WTC11 (cell line): ENCODE measurements at regions not wholly inside any gene's neighbourhood (a gene's known extent, or its start where the extent isn't known, plus 50 kb on each side); places are given as distances from the start of the nearest gene placed in this dataset.

Experiments used
- ATAC-seq: fragments of 200-7000 bp; cut with Tn5 transposase; 2 replicates; pipeline ENCODE4 v1.10.0; 2021; ENCODE audit warnings: mild to moderate bottlenecking, moderate library complexity
- CTCF ChIA-PET: fragments of 300-600 bp; sonication (Branson Sonifier 250); formaldehyde crosslinking; loops from one replicate; lab custom pipeline; 2021; ENCODE audit warnings: antibody characterized with exemption; lab: Charles Lee
- POLR2A ChIA-PET: fragments of 350-600 bp; sonication (Branson Sonifier 250); formaldehyde crosslinking; loops from one replicate; lab custom pipeline; 2021; ENCODE audit warnings: antibody characterized with exemption; lab: Charles Lee
- DNase-seq: peaks from one replicate; pipeline ENCODE4 v3.0.0; 2021; ENCODE audit warnings: low spot score
- H3K27ac Mint-ChIP-seq: 2 replicates; pipeline ENCODE4 v1.8.0; 2021; ENCODE audit warnings: mixed read lengths
- H3K27me3 Mint-ChIP-seq: 2 replicates; pipeline ENCODE4 v1.8.0; 2021; ENCODE audit warnings: low read depth, mild to moderate bottlenecking, moderate library complexity, mixed read lengths
- H3K36me3 Mint-ChIP-seq: 2 replicates; pipeline ENCODE4 v1.8.0; 2021; ENCODE audit warnings: mixed read lengths
- H3K4me1 Mint-ChIP-seq: 2 replicates; pipeline ENCODE4 v1.8.0; 2022; ENCODE audit warnings: mixed read lengths
- H3K4me3 Mint-ChIP-seq: 2 replicates; pipeline ENCODE4 v1.8.0; 2021; ENCODE audit warnings: mild to moderate bottlenecking, moderate library complexity, mixed read lengths
- H3K9me3 Mint-ChIP-seq: 2 replicates; pipeline ENCODE4 v1.8.0; 2021; ENCODE audit warnings: mixed read lengths
- AFF4 ChIP-seq: sonication (generic); formaldehyde crosslinking; IDR thresholded peaks from 2 replicates; pipeline ENCODE4 v1.8.1; 2023; ENCODE audit warnings: mild to moderate bottlenecking, missing genetic modification reagents, borderline replicate concordance
- AR ChIP-seq: fragments of 250-450 bp; sonication (Bioruptor Pico); IDR thresholded peaks from 2 replicates; pipeline ENCODE4 v1.9.0; 2021; ENCODE audit warnings: mild to moderate bottlenecking
- CBFB ChIP-seq: sonication (generic); formaldehyde crosslinking; IDR thresholded peaks from 2 replicates; pipeline ENCODE4 v1.8.1; 2022; ENCODE audit warnings: mild to moderate bottlenecking, low read depth, missing genetic modification reagents
- CDX4 ChIP-seq: fragments of 250-450 bp; sonication (Bioruptor Pico); IDR thresholded peaks from 2 replicates; pipeline ENCODE4 v1.9.0; 2021; ENCODE audit warnings: moderate library complexity, mild to moderate bottlenecking, inconsistent platforms, borderline replicate concordance
- E2F5 ChIP-seq: sonication (generic); formaldehyde crosslinking; IDR thresholded peaks from 2 replicates; pipeline ENCODE4 v1.8.1; 2022; ENCODE audit warnings: mild to moderate bottlenecking, moderate library complexity, missing genetic modification reagents
- ESRRA ChIP-seq: sonication (generic); formaldehyde crosslinking; IDR thresholded peaks from 2 replicates; pipeline ENCODE4 v1.8.1; 2022; ENCODE audit warnings: mild to moderate bottlenecking, missing genetic modification reagents, borderline replicate concordance
- ETV6 ChIP-seq: sonication (generic); formaldehyde crosslinking; IDR thresholded peaks from 2 replicates; pipeline ENCODE4 v1.8.1; 2022; ENCODE audit warnings: mild to moderate bottlenecking, missing genetic modification reagents
- GABPB1 ChIP-seq: sonication (generic); formaldehyde crosslinking; IDR thresholded peaks from 2 replicates; pipeline ENCODE4 v1.8.1; 2023; ENCODE audit warnings: mild to moderate bottlenecking, missing genetic modification reagents
- GTF2I ChIP-seq: fragments of 250-450 bp; sonication (Bioruptor Pico); conservative IDR thresholded peaks from 2 replicates; pipeline ENCODE4 v1.4.0; 2021; ENCODE audit warnings: mild to moderate bottlenecking
- KAT7 ChIP-seq: sonication (generic); formaldehyde crosslinking; IDR thresholded peaks from 2 replicates; pipeline ENCODE4 v1.8.1; 2023; ENCODE audit warnings: missing genetic modification reagents, mild to moderate bottlenecking, borderline replicate concordance
- NFATC4 ChIP-seq: fragments of 250-450 bp; sonication (Bioruptor Pico); IDR thresholded peaks from 2 replicates; pipeline ENCODE4 v1.9.0; 2021; ENCODE audit warnings: mild to moderate bottlenecking
- SOX15 ChIP-seq: fragments of 250-450 bp; sonication (Bioruptor Pico); IDR thresholded peaks from 2 replicates; pipeline ENCODE4 v1.9.0; 2021; ENCODE audit warnings: mild to moderate bottlenecking
- TCF7 ChIP-seq: sonication (generic); formaldehyde crosslinking; IDR thresholded peaks from 2 replicates; pipeline ENCODE4 v1.8.0; 2022; ENCODE audit warnings: mild to moderate bottlenecking, low read depth, missing genetic modification reagents, moderate library complexity
- USF1 ChIP-seq: sonication (generic); formaldehyde crosslinking; IDR thresholded peaks from 2 replicates; pipeline ENCODE4 v1.8.0; 2022; ENCODE audit warnings: mild to moderate bottlenecking, missing genetic modification reagents
- USF2 ChIP-seq: sonication (generic); formaldehyde crosslinking; IDR thresholded peaks from 2 replicates; pipeline ENCODE4 v1.8.1; 2023; ENCODE audit warnings: mild to moderate bottlenecking, missing genetic modification reagents, moderate library complexity
- ZNF317 ChIP-seq: sonication (generic); formaldehyde crosslinking; IDR thresholded peaks from 2 replicates; pipeline ENCODE4 v1.8.1; 2023; ENCODE audit warnings: low read depth, mild to moderate bottlenecking, moderate library complexity, missing genetic modification reagents, borderline replicate concordance
- ZNF416 ChIP-seq: fragments of 250-450 bp; sonication (Bioruptor Pico); IDR thresholded peaks from 2 replicates; pipeline ENCODE4 v1.9.0; 2021; ENCODE audit warnings: mild to moderate bottlenecking, inconsistent platforms

GRCh38 chr4:45121426-45121975 is 395.1 kb upstream of the GNPDA2 start:
- ATAC-seq = no peak
- peaks cover 5% of the 10 kb centered on the region; the same call in 1 of the 2 replicates for H3K9me3 Mint-ChIP-seq
- peaks cover 12% of the 10 kb centered on the region for H3K4me1 Mint-ChIP-seq
- POLR2A ChIA-PET = no interaction called here
- no peak overlapping the region for H3K27ac Mint-ChIP-seq
- DNase-seq = no peak
- CTCF ChIA-PET = no interaction called here
- no peak overlapping the region for H3K4me3 Mint-ChIP-seq
- no peaks in the 10 kb centered on the region for H3K27me3 Mint-ChIP-seq
- TF ChIP-seq USF2 (CRISPR knock-in tag) (no peak), KAT7 (CRISPR knock-in tag) (no peak), AFF4 (CRISPR knock-in tag) (no peak), GTF2I (CRISPR knock-in tag) (no peak), CDX4 (CRISPR knock-in tag) (no peak), ZNF416 (CRISPR knock-in tag) (no peak), AR (no peak), USF1 (no peak), ZNF317 (CRISPR knock-in tag) (no peak), ETV6 (CRISPR knock-in tag) (no peak), GABPB1 (no peak), SOX15 (no peak), ESRRA (CRISPR knock-in tag) (no peak)
- H3K36me3 Mint-ChIP-seq = no peaks in the 10 kb centered on the region

GRCh38 chr4:45120163-45120562 is 393.8 kb upstream of the GNPDA2 start:
- no peak for ATAC-seq
- no peak for TF ChIP-seq AFF4 (CRISPR knock-in tag)
- TF ChIP-seq USF2 (CRISPR knock-in tag) = no peak
- TF ChIP-seq CBFB (CRISPR knock-in tag) = no peak
- no peak for TF ChIP-seq E2F5 (CRISPR knock-in tag)
- no peak for TF ChIP-seq NFATC4 (CRISPR knock-in tag)
- TF ChIP-seq TCF7 = no peak
- Mint-ChIP-seq H3K4me1 (no peaks in the 10 kb centered on the region), H3K27ac (no peak overlapping the region), H3K4me3 (no peak overlapping the region), H3K27me3 (no peaks in the 10 kb centered on the region), H3K9me3 (no peaks in the 10 kb centered on the region), H3K36me3 (no peaks in the 10 kb centered on the region)
- no peak for DNase-seq
- POLR2A ChIA-PET = interaction anchor here (0.8 kb wide), 1 partner anchor 22 kb away, joined by 3 read pairs; no protein-coding TSS in a partner anchor
- CTCF ChIA-PET = no interaction called here
